AG20443 (cell line): ENCODE measurements at regions not wholly inside any gene's neighbourhood (a gene's known extent, or its start where the extent isn't known, plus 50 kb on each side); places are given as distances from the start of the nearest gene placed in this dataset.

Experiments
- DNase-seq: peaks from one replicate; pipeline ENCODE4 v3.0.0; 2012; ENCODE audit warnings: low spot score, mixed read lengths

GRCh38 chr15:46110755-46111154 lies 475.9 kb downstream of the SQOR start:
- no peak for DNase-seq

GRCh38 chr15:46111730-46112129 lies 476.9 kb downstream of the SQOR start:
- DNase-seq, result no peak

- DNase-seq, result no peak
These were observed 482.2 kb downstream of the SQOR start for GRCh38 chr15:46117071-46117470.

- DNase-seq, result no peak
These were observed 485.9 kb downstream of the SQOR start for GRCh38 chr15:46120713-46121112.

- no peak for DNase-seq
These were observed 486.6 kb downstream of the SQOR start for GRCh38 chr15:46121441-46121840.

GRCh38 chr15:46126581-46126980 lies 491.8 kb downstream of the SQOR start:
- no peak for DNase-seq

GRCh38 chr15:46127361-46127874 lies 492.6 kb downstream of the SQOR start:
- no peak for DNase-seq

- no peak for DNase-seq
These were observed 494.3 kb downstream of the SQOR start for GRCh38 chr15:46129145-46129544.

GRCh38 chr15:46131876-46132275 lies 497.0 kb downstream of the SQOR start:
- DNase-seq, result no peak

- DNase-seq, result no peak
These were observed 502.6 kb downstream of the SQOR start for GRCh38 chr15:46137443-46137842.

GRCh38 chr15:46146002-46146401 lies 511.2 kb downstream of the SQOR start:
- no peak for DNase-seq

GRCh38 chr15:46146915-46147314 lies 512.1 kb downstream of the SQOR start:
- no peak for DNase-seq

- DNase-seq, result no peak
These were observed 517.0 kb downstream of the SQOR start for GRCh38 chr15:46151786-46152185.

- no peak for DNase-seq
These were observed 531.9 kb downstream of the SQOR start for GRCh38 chr15:46166750-46167149.

GRCh38 chr15:46170326-46170725 lies 535.5 kb downstream of the SQOR start:
- DNase-seq, result no peak

GRCh38 chr15:46174122-46174521 lies 539.3 kb downstream of the SQOR start:
- DNase-seq, result no peak

- no peak for DNase-seq
These were observed 542.4 kb downstream of the SQOR start for GRCh38 chr15:46177219-46177618.

- no peak for DNase-seq
These were observed 543.3 kb downstream of the SQOR start for GRCh38 chr15:46178138-46178537.

GRCh38 chr15:46207341-46207740 lies 572.5 kb downstream of the SQOR start:
- DNase-seq, result no peak

GRCh38 chr15:46213551-46213950 lies 578.7 kb downstream of the SQOR start:
- no peak for DNase-seq

- DNase-seq, result no peak
These were observed 588.0 kb downstream of the SQOR start for GRCh38 chr15:46222826-46223225.

- DNase-seq, result no peak
These were observed 594.4 kb downstream of the SQOR start for GRCh38 chr15:46229263-46229662.

GRCh38 chr15:46231786-46232185 lies 597.0 kb downstream of the SQOR start:
- DNase-seq, result no peak

GRCh38 chr15:46232471-46232870 lies 597.6 kb downstream of the SQOR start:
- no peak for DNase-seq

- DNase-seq, result no peak
These were observed 608.1 kb downstream of the SQOR start for GRCh38 chr15:46242935-46243334.
